ENCODE measurements at regions not wholly inside any gene's neighbourhood (a gene's known extent, or its start where the extent isn't known, plus 50 kb on each side); places are given as distances from the start of the nearest gene placed in this dataset.

- Histone ChIP-seq H3K4me1 (ENCODE audit: control insufficient read depth in 4 of 4, insufficient read depth in 4 of 4, low read length in 3 of 4) (no peaks in the 10 kb centered on the region), H3K36me3 (ENCODE audit: control insufficient read depth in 4 of 4, insufficient read depth in 3 of 4, low read depth in 1 of 4, low read length in 3 of 4) (no peaks in the 10 kb centered on the region), H3K27ac (ENCODE audit: low read depth in 1 of 2, low read length in 2 of 2) (no peak overlapping the region), H3K9me3 (ENCODE audit: control insufficient read depth in 4 of 4, low read length in 3 of 4) (no peaks in the 10 kb centered on the region), H3K4me3 (ENCODE audit: low read depth in 1 of 3, low read length in 3 of 3) (no peak overlapping the region), H3K27me3 (ENCODE audit: control insufficient read depth in 4 of 4, insufficient read depth in 4 of 4, low read length in 3 of 4) (no peaks in the 10 kb centered on the region), H3K9ac (ENCODE audit: low read depth in 1 of 2, low read length in 2 of 2) (no peak overlapping the region)
- 71% methylated on average over 2 of the region's 2 CpGs for WGBS
- TF ChIP-seq, protein P1, sequence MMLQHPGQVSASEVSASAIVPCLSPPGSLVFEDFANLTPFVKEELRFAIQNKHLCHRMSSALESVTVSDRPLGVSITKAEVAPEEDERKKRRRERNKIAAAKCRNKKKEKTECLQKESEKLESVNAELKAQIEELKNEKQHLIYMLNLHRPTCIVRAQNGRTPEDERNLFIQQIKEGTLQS (IDR thresholded peaks at IDR 0.05), result no peak
- no peak for TF ChIP-seq GABPA (IDR thresholded peaks at IDR 0.05 in 1 of 2, conservative IDR thresholded peaks at IDR 0.05 in 1 of 2)
- no peak for TF ChIP-seq SP1 (IDR thresholded peaks at IDR 0.05)
- TF ChIP-seq RAD21 (IDR thresholded peaks at IDR 0.05), result no peak
- no peak for DNase-seq (ENCODE audit: low spot score)
Observed at GRCh38 chr9:126113176-126113575, 213.5 kb upstream of the MVB12B start.

DNA sequence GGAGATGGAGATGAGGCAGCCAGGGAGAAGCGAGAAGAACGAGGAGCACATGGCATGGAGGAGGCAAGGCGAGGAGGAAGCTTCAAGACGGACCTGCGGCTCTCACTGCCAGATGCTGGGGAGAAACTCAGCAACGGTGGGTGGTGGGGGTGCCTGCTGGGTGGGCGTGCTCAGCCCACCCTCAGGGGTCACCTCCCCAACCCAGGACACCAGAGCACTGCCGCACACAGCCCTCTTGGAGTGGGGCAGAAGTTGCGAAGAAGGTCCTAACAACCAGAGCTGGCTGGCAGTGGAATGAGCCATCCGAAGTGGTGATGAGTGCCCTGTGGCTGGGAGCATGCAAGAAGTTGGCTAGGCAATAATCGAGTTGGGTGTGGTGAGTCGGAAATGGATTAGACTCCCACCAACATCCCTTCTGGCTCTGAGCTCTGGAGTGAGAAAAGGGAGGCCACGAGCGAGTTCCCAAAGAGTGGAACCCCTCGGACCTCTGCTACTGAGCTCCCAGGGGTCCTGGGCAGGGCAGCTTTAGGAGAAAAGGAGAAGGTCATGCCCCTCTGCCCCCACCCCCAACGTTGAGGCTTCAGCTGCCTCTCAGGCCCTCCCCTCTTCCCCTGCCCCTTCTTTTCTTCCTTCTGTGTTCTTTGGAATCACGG lies 212.7 kb upstream of the MVB12B start:
- WGBS, result 77% methylated on average over 17 of the region's 17 CpGs
- Histone ChIP-seq H3K4me1 (ENCODE audit: control insufficient read depth in 4 of 4, insufficient read depth in 4 of 4, low read length in 3 of 4) (no peaks in the 10 kb centered on the region), H3K9ac (ENCODE audit: low read depth in 1 of 2, low read length in 2 of 2) (no peak overlapping the region), H3K36me3 (ENCODE audit: control insufficient read depth in 4 of 4, insufficient read depth in 3 of 4, low read depth in 1 of 4, low read length in 3 of 4) (no peaks in the 10 kb centered on the region), H3K27ac (ENCODE audit: low read depth in 1 of 2, low read length in 2 of 2) (no peak overlapping the region), H3K9me3 (ENCODE audit: control insufficient read depth in 4 of 4, low read length in 3 of 4) (no peaks in the 10 kb centered on the region), H3K27me3 (ENCODE audit: control insufficient read depth in 4 of 4, insufficient read depth in 4 of 4, low read length in 3 of 4) (no peaks in the 10 kb centered on the region), H3K4me3 (ENCODE audit: low read depth in 1 of 3, low read length in 3 of 3) (no peak overlapping the region)
- TF ChIP-seq GABPA (IDR thresholded peaks at IDR 0.05 in 1 of 2, conservative IDR thresholded peaks at IDR 0.05 in 1 of 2) (no peak), FOXA2 (IDR thresholded peaks at IDR 0.05) (no peak), HNF4A (conservative IDR thresholded peaks at IDR 0.05) (no peak)
- TF ChIP-seq, protein P2, sequence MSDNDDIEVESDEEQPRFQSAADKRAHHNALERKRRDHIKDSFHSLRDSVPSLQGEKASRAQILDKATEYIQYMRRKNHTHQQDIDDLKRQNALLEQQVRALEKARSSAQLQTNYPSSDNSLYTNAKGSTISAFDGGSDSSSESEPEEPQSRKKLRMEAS (IDR thresholded peaks at IDR 0.05), result no peak
- TF ChIP-seq, protein P3, sequence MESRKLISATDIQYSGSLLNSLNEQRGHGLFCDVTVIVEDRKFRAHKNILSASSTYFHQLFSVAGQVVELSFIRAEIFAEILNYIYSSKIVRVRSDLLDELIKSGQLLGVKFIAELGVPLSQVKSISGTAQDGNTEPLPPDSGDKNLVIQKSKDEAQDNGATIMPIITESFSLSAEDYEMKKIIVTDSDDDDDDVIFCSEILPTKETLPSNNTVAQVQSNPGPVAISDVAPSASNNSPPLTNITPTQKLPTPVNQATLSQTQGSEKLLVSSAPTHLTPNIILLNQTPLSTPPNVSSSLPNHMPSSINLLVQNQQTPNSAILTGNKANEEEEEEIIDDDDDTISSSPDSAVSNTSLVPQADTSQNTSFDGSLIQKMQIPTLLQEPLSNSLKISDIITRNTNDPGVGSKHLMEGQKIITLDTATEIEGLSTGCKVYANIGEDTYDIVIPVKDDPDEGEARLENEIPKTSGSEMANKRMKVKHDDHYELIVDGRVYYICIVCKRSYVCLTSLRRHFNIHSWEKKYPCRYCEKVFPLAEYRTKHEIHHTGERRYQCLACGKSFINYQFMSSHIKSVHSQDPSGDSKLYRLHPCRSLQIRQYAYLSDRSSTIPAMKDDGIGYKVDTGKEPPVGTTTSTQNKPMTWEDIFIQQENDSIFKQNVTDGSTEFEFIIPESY (IDR thresholded peaks at IDR 0.05), result no peak
- peak; percentile 19 for DNase-seq (ENCODE audit: low spot score)

DNA sequence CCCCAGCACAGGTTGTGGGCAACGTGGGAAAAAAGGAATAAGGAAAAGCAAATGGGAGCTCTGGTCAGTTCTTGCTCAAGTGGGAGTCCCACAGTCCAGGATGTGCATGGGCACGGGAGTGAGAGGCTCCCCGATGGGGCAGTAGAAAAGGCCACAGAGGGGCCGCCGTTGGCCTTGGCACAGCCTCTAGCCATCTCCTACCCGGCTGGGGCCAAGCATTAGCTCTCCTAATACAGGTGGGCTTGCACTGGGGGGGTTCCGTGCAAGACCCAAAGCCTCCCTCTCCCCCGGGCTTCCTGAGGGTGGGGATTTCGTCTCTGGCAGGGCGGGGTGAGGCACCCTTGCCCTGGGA lies 212.2 kb upstream of the MVB12B start:
- 69% methylated on average over 10 of the region's 10 CpGs for WGBS
- Histone ChIP-seq H3K27me3 (ENCODE audit: control insufficient read depth in 4 of 4, insufficient read depth in 4 of 4, low read length in 3 of 4) (no peaks in the 10 kb centered on the region), H3K9me3 (ENCODE audit: control insufficient read depth in 4 of 4, low read length in 3 of 4) (no peaks in the 10 kb centered on the region), H3K9ac (ENCODE audit: low read depth in 1 of 2, low read length in 2 of 2) (no peak overlapping the region), H3K4me3 (ENCODE audit: low read depth in 1 of 3, low read length in 3 of 3) (no peak overlapping the region), H3K36me3 (ENCODE audit: control insufficient read depth in 4 of 4, insufficient read depth in 3 of 4, low read depth in 1 of 4, low read length in 3 of 4) (no peaks in the 10 kb centered on the region), H3K4me1 (ENCODE audit: control insufficient read depth in 4 of 4, insufficient read depth in 4 of 4, low read length in 3 of 4) (no peaks in the 10 kb centered on the region), H3K27ac (ENCODE audit: low read depth in 1 of 2, low read length in 2 of 2) (no peak overlapping the region)
- no peak for TF ChIP-seq FOXA2 (IDR thresholded peaks at IDR 0.05)
- TF ChIP-seq, protein P1 (IDR thresholded peaks at IDR 0.05), result no peak
- no peak for TF ChIP-seq REST (IDR thresholded peaks at IDR 0.05)
- TF ChIP-seq, protein P3 (IDR thresholded peaks at IDR 0.05), result no peak
- no peak for TF ChIP-seq EGR1 (IDR thresholded peaks at IDR 0.05; ENCODE audit: low read depth in 2 of 2)
- TF ChIP-seq SP1 (IDR thresholded peaks at IDR 0.05), result no peak
- TF ChIP-seq YY1 (IDR thresholded peaks at IDR 0.05), result no peak
- DNase-seq (ENCODE audit: low spot score), result peak; percentile 19
